Heart left ventricle (tissue), 16 donors: ENCODE measurements at regions not wholly inside any gene's neighbourhood (a gene's known extent, or its start where the extent isn't known, plus 50 kb on each side); places are given as distances from the start of the nearest gene placed in this dataset.

ENCODE experiments used
- ATAC-seq, 4 donors: fragments of 200-7000 bp; cut with Tn5 transposase; one replicate each; pipeline ENCODE4 v1.9.1; 2020 to 2022; ENCODE audit warnings: moderate library complexity in 4 of 4, mild to moderate bottlenecking in 3 of 4, moderate number of reproducible peaks in 1 of 4
- DNase-seq, 5 donors: peaks; one replicate each; pipeline ENCODE4 v3.0.0-alpha.2; 2020
- H3K27ac ChIP-seq, 12 donors: fragments of 200-600 bp; sonication (generic) in 4 of 12; one replicate each; pipeline versions ENCODE4 v1.5.0 to v1.8.0; 2016 to 2022; ENCODE audit warnings: mild to moderate bottlenecking in 2 of 12
- H3K27me3 ChIP-seq, 9 donors: fragments of 200-600 bp; sonication (generic) in 2 of 9; one replicate each; pipeline versions ENCODE4 v1.5.1 to v1.8.0; 2016 to 2022; ENCODE audit warnings: mild to moderate bottlenecking in 3 of 9
- H3K36me3 ChIP-seq, 9 donors: fragments of 200-600 bp; sonication (generic) in 2 of 9; one replicate each; pipeline versions ENCODE4 v1.5.0 to v1.8.0; 2018 to 2022; ENCODE audit warnings: mild to moderate bottlenecking in 2 of 9
- H3K4me1 ChIP-seq, 12 donors: fragments of 200-600 bp; sonication (generic) in 4 of 12; one replicate each; pipeline versions ENCODE4 v1.5.0 to v1.8.0; 2016 to 2022; ENCODE audit warnings: mild to moderate bottlenecking in 3 of 12
- H3K4me3 ChIP-seq, 12 donors: fragments of 200-600 bp; sonication (generic) in 4 of 12; one replicate each; pipeline versions ENCODE4 v1.5.0 to v1.8.0; 2017 to 2022; ENCODE audit warnings: mild to moderate bottlenecking in 9 of 12, moderate library complexity in 4 of 12
- H3K9me3 ChIP-seq, 12 donors: fragments of 200-600 bp; sonication (generic) in 4 of 12; one replicate each; pipeline versions ENCODE4 v1.5.0 to v1.8.0; 2016 to 2022; ENCODE audit warnings: mild to moderate bottlenecking in 1 of 12
- CTCF ChIP-seq, 12 donors: fragments of 200-600 bp; sonication (generic) in 4 of 12; IDR thresholded peaks; one replicate each; pipeline versions ENCODE4 v1.5.0 to v1.8.0; 2018 to 2022; ENCODE audit warnings: antibody characterized with exemption in 12 of 12, mild to moderate bottlenecking in 5 of 12
- POLR2A ChIP-seq, 2 donors: fragments of 450-650 bp; IDR thresholded peaks; one replicate each; pipeline ENCODE4 v1.6.1; 2017; ENCODE audit warnings: antibody characterized with exemption in 2 of 2, mild to moderate bottlenecking in 2 of 2, moderate library complexity in 2 of 2
- WGBS, 4 donors: extraction: QIAGEN DNeasy Blood & Tissue Kit in 2 of 4; methylation state at CpG; one replicate each; pipeline versions ENCODE4 v1.1.5 to v1.1.7; 2013 to 2018; 5-methylcytosine and 5-hydroxymethylcytosine counted together
- intact Hi-C, 10 donors: fragments of 100-400 bp; cut with DNase I; formaldehyde crosslinking; loops; one replicate each; pipeline versions ENCODE4 v1.11.1 to v1.14.2; 2022
- microRNA counts, 2 donors: library from miRNA; unstranded; fragments of <30 nt; microRNA quantifications; one replicate each; lab custom pipeline; 2016
- microRNA-seq, 4 donors: library from miRNA; unstranded; fragments of <30 nt; microRNA quantifications; one replicate each; pipeline versions ENCODE4 to v1.2.0, GENCODE V29; 2017 to 2020
- donor health status: ischemic (EF 13 %, LVEDD 7.1; RV severe dilation, severe dysfunction).
- donor health status: healthy with polysubstance abuse.
- donor health status: DM: no; HTN: yes; CAD: no.
- donor health status: DM: no; HTN: no; CAD: no.
- donor health status: ischemic (EF 25% LVEDD 6.9; RV normal size, moderate dysfunction).
- donor health status: ischemic (EF 25% LVEDD 5.7; RV mildly dilated, moderate dysfunction).
- donor health status: healthy.
- donor health status: DM: yes; HTN: yes; CAD: no.
- donor health status: ischemic (EF 35%, LVEDD 5.7; RV mildly dilated, moderate dysfunction).
- donor health status: nonischemic (EF 11% LVEDD 7.7; RV severe dilation, severe dysfunction).
- donor health status: DM: yes; HTN: yes; CAD: no.
- donor health status: PGD.
- donor health status: ischemic (EF 29% LVEDD 5.4; RV normal size, mild dysfunction).
- donor health status: nonischemic (EF 23%, LVEDD 6.1; RV moderate dilation, normal function).

- Histone ChIP-seq H3K9me3 (no peaks in the 10 kb centered on the region), H3K27ac (no peak overlapping the region), H3K4me1 (peaks cover 0 to 4% (median 0%) of the 10 kb centered on the region in 12 donors), H3K4me3 (no peak overlapping the region), H3K27me3 (peaks cover 0 to 12% (median 0%) of the 10 kb centered on the region in 9 donors), H3K36me3 (no peaks in the 10 kb centered on the region)
- 95 to 100% (median 97%) methylated on average over 1 of the region's 1 CpG for WGBS, 4 donors
- ATAC-seq (no peak), DNase-seq (no peak)
- TF ChIP-seq CTCF (IDR thresholded peaks at IDR 0.05) (no peak), POLR2A (IDR thresholded peaks at IDR 0.05) (no peak)
- intact Hi-C loops, result loop anchor here in 1 of 10 donors (5.0 to 10.0 kb wide), 2 partner anchors 52 to 76 kb away; partner anchors contain the start of gene HAND1
Measured at GRCh38 chr5:154529282-154529681, 51.3 kb upstream of the HAND1 start.

- Histone ChIP-seq H3K36me3 (no peaks in the 10 kb centered on the region), H3K4me1 (peaks cover 0 to 16% (median 3%) of the 10 kb centered on the region in 12 donors), H3K4me3 (no peak overlapping the region), H3K9me3 (no peaks in the 10 kb centered on the region), H3K27me3 (peaks cover 0 to 10% (median 0%) of the 10 kb centered on the region in 9 donors), H3K27ac (no peak overlapping the region)
- intact Hi-C loops, result loop anchor here in 1 of 10 donors (5.0 to 10.0 kb wide), 2 partner anchors 51 to 77 kb away; partner anchors contain the start of gene HAND1
- no peak for ATAC-seq
- DNase-seq, result no peak
- TF ChIP-seq POLR2A (IDR thresholded peaks at IDR 0.05) (no peak), CTCF (IDR thresholded peaks at IDR 0.05) (no peak)
- 74 to 81% (median 78%) methylated on average over 5 of the region's 5 CpGs for WGBS, 4 donors
Measured at GRCh38 chr5:154528005-154528594, 50.1 kb upstream of the HAND1 start.

MicroRNAs in the stretch of these regions (microRNA counts, 767-probe panel; counts per million panel counts)
- microRNA hsa-miR-1303 (lab: Ali Mortazavi, UCI), result 0 to 71.6 counts per million in 2 donors
- microRNA hsa-miR-3141 (lab: Ali Mortazavi, UCI), result 0 to 71.6 counts per million in 2 donors

Small RNA genes in the stretch of these regions (microRNA-seq; reads per million reads assigned to microRNA genes)
- gene MIR1303 (0 reads per million in 4 donors), gene MIR3141 (0 reads per million in 4 donors)
